ENCODE measurements at regions not wholly inside any gene's neighbourhood (a gene's known extent, or its start where the extent isn't known, plus 50 kb on each side); places are given as distances from the start of the nearest gene placed in this dataset.

- H2BK5ac ChIP-seq (ENCODE audit: low read depth, low read length, poor library complexity, severe bottlenecking), result no peak overlapping the region
- H3K4me2 ChIP-seq (ENCODE audit: low read depth, low read length), result no peak overlapping the region
- H3K56ac ChIP-seq (ENCODE audit: extremely low read depth, insufficient read depth, low read length), result no peak overlapping the region
- no peak overlapping the region for H4K8ac ChIP-seq (ENCODE audit: low read depth in 2 of 2, low read length in 2 of 2)
- CTCF ChIA-PET, result no interaction called here
- dilution Hi-C loops (cut with HindIII; ENCODE audit: low sequenced_read_pairs, unreplicated experiment), result no loop called here
- H2BK20ac ChIP-seq (ENCODE audit: low read depth, low read length), result no peak overlapping the region
- no peak overlapping the region for H3K18ac ChIP-seq (ENCODE audit: low read depth, low read length)
- no peak overlapping the region for H3K23ac ChIP-seq (ENCODE audit: low read depth, low read length)
- H4K5ac ChIP-seq (ENCODE audit: low read depth, low read length), result no peak overlapping the region
- no peak overlapping the region for H2AK5ac ChIP-seq (ENCODE audit: low read depth, low read length)
- H3K4ac ChIP-seq (ENCODE audit: low read depth, low read length), result no peak overlapping the region
- H3K27me3 ChIP-seq (ENCODE audit: control insufficient read depth, insufficient read depth, low read length), result peaks cover 2% of the 10 kb centered on the region; the same call in 1 of the 2 replicates
- no peak overlapping the region for H2BK120ac ChIP-seq (ENCODE audit: low read depth, low read length)
- no peak overlapping the region for H3K4me3 ChIP-seq (ENCODE audit: insufficient read depth, low read depth, low read length)
- H3K9ac ChIP-seq (ENCODE audit: low read depth, low read length), result no peak overlapping the region
- H3K79me1 ChIP-seq (ENCODE audit: low read depth in 1 of 2, low read length in 2 of 2), result no peaks in the 10 kb centered on the region
- H3K4me1 ChIP-seq (ENCODE audit: control insufficient read depth, insufficient read depth, low read length), result no peaks in the 10 kb centered on the region
- H3K27ac ChIP-seq (ENCODE audit: insufficient read depth, low read length), result no peak overlapping the region
- no peak overlapping the region for H2AFZ ChIP-seq (replicated peaks; ENCODE audit: low read length, poor library complexity)
- intact Hi-C loops (cut with micrococcal nuclease), result no loop called here
- ATAC-seq (ENCODE audit: low read depth) (no peak), DNase-seq (no peak)
- H4K91ac ChIP-seq (ENCODE audit: insufficient read depth, low read depth, low read length), result no peak overlapping the region
- BruUV-seq (replicated peaks), result no TSS peak
- in situ Hi-C loops (cut with MboI; ENCODE audit: low sequenced_read_pairs), result no loop called here
- no peak overlapping the region for H2BK15ac ChIP-seq (ENCODE audit: low read depth, low read length)
- H3K9me1 ChIP-seq (ENCODE audit: insufficient read depth, low read length), result no peaks in the 10 kb centered on the region
- H2AK9ac ChIP-seq (replicated peaks; ENCODE audit: low read depth, low read length, poor library complexity), result no peak overlapping the region
- POLR2A ChIA-PET (ENCODE audit: unreplicated experiment), result interaction anchor here (0.5 kb wide), 1 partner anchor 10 kb away, joined by 5 read pairs; no protein-coding TSS in a partner anchor
- WGBS, 2 experiments (ENCODE audit: extremely low coverage in 2 of 2, insufficient read length in 1 of 2), result no CpG with 5 or more reads among the region's 5 CpGs
- 0 out of 2 replicates have a peak, but pooled peaks cover 2% of the 10 kb centered on the region for H3K9me3 ChIP-seq (ENCODE audit: control insufficient read depth, insufficient read depth, low read length)
- H3K36me3 ChIP-seq (ENCODE audit: control insufficient read depth, insufficient read depth, low read length), result no peaks in the 10 kb centered on the region
- H3K14ac ChIP-seq (replicated peaks; ENCODE audit: low read depth, low read length), result no peak overlapping the region
- no peaks in the 10 kb centered on the region for H4K20me1 ChIP-seq (ENCODE audit: insufficient read depth, low read length)
- TF ChIP-seq NFE2L2 (IDR thresholded peaks at IDR 0.05; ENCODE audit: low read depth, low read length) (no peak), CHD1 (IDR thresholded peaks at IDR 0.05; ENCODE audit: low read depth, low read length) (no peak), SMC3 (IDR thresholded peaks at IDR 0.05; ENCODE audit: low read depth, low read length) (no peak), CEBPB (IDR thresholded peaks at IDR 0.05; ENCODE audit: low read depth, low read length) (no peak), MAFK (IDR thresholded peaks at IDR 0.05; ENCODE audit: low read depth, low read length) (no peak), BHLHE40 (IDR thresholded peaks at IDR 0.05; ENCODE audit: low read depth, low read length) (no peak), USF2 (IDR thresholded peaks at IDR 0.05; ENCODE audit: low read depth, low read length) (no peak), RAD21 (IDR thresholded peaks at IDR 0.05; ENCODE audit: low read length) (no peak), RFX5 (IDR thresholded peaks at IDR 0.05; ENCODE audit: low read depth, low read length) (no peak), MAZ (IDR thresholded peaks at IDR 0.05; ENCODE audit: borderline replicate concordance, low read depth, low read length) (no peak), POLR2A (IDR thresholded peaks at IDR 0.05; ENCODE audit: low read depth, low read length) (no peak), MXI1 (IDR thresholded peaks at IDR 0.05; ENCODE audit: borderline replicate concordance, low read depth, low read length) (no peak), CTCF (conservative IDR thresholded peaks at IDR 0.05; ENCODE audit: low read depth, low read length) (no peak), ELK1 (IDR thresholded peaks at IDR 0.05; ENCODE audit: borderline replicate concordance, low read depth, low read length) (no peak), RCOR1 (IDR thresholded peaks at IDR 0.05; ENCODE audit: insufficient replicate concordance, low read length) (no peak), FOS (IDR thresholded peaks at IDR 0.05; ENCODE audit: low read depth, low read length) (no peak)
These were observed 106.4 kb upstream of the SERTAD2 start for GRCh38 chr2:64760128-64760527.

All from IMR-90 (cell line).